ENCODE measurements at regions not wholly inside any gene's neighbourhood (a gene's known extent, or its start where the extent isn't known, plus 50 kb on each side); places are given as distances from the start of the nearest gene placed in this dataset.

- DNase-seq, result no peak
- H3K9me3 Mint-ChIP-seq, result no peaks in the 10 kb centered on the region
Measured at GRCh38 chr10:78184851-78185692, 151.4 kb downstream of the RPS24 start.

GRCh38 chr10:78185693-78186055 lies 152.0 kb downstream of the RPS24 start:
- no peaks in the 10 kb centered on the region for H3K36me3 Mint-ChIP-seq
- no peaks in the 10 kb centered on the region for H3K36me3 ChIP-seq (ENCODE audit: insufficient read depth, low read length)
- no peak overlapping the region for H3K4me3 ChIP-seq (ENCODE audit: low read length)
- peak overlapping the region in 1 of 8 donors; percentile 35 for H3K27ac Mint-ChIP-seq
- no peaks in the 10 kb centered on the region for H3K27me3 Mint-ChIP-seq
- DNase-seq, result no peak
- ChIA-PET CTCF (no interaction called here), POLR2A (no interaction called here)
- H3K27me3 ChIP-seq (ENCODE audit: insufficient read depth, low read length, poor library complexity, severe bottlenecking), result no peaks in the 10 kb centered on the region
- H3K4me3 Mint-ChIP-seq, result no peak overlapping the region
- H3K27ac ChIP-seq (ENCODE audit: low read depth, low read length), result no peak overlapping the region
- no peaks in the 10 kb centered on the region for H3K4me1 ChIP-seq (ENCODE audit: insufficient read depth, low read length)
- H3K9me3 Mint-ChIP-seq, result no peaks in the 10 kb centered on the region
- H3K9me3 ChIP-seq (ENCODE audit: low read length), result no peaks in the 10 kb centered on the region
- no peaks in the 10 kb centered on the region for H3K4me1 Mint-ChIP-seq

More at GRCh38 chr10:78184851-78185692, 151.4 kb downstream of the RPS24 start:
- Mint-ChIP-seq H3K27ac (no peak overlapping the region), H3K27me3 (peaks cover 0 to 2% of the 10 kb centered on the region in 2 donors), H3K36me3 (no peaks in the 10 kb centered on the region), H3K4me3 (no peak overlapping the region), H3K4me1 (no peaks in the 10 kb centered on the region)
- H3K4me3 ChIP-seq (ENCODE audit: low read length), result no peak overlapping the region
- ChIA-PET POLR2A (no interaction called here), CTCF (no interaction called here)
- H3K9me3 ChIP-seq (ENCODE audit: low read length), result no peaks in the 10 kb centered on the region
- H3K27me3 ChIP-seq (ENCODE audit: insufficient read depth, low read length, poor library complexity, severe bottlenecking), result no peaks in the 10 kb centered on the region
- H3K36me3 ChIP-seq (ENCODE audit: insufficient read depth, low read length), result no peaks in the 10 kb centered on the region
- no peaks in the 10 kb centered on the region for H3K4me1 ChIP-seq (ENCODE audit: insufficient read depth, low read length)
- no peak overlapping the region for H3K27ac ChIP-seq (ENCODE audit: low read depth, low read length)

GRCh38 chr10:78186572-78186971 lies 152.9 kb downstream of the RPS24 start:
- Histone ChIP-seq H3K27ac (ENCODE audit: low read depth, low read length) (no peak overlapping the region), H3K4me1 (ENCODE audit: insufficient read depth, low read length) (no peaks in the 10 kb centered on the region), H3K4me3 (ENCODE audit: low read length) (no peak overlapping the region), H3K36me3 (ENCODE audit: insufficient read depth, low read length) (no peaks in the 10 kb centered on the region), H3K27me3 (ENCODE audit: insufficient read depth, low read length, poor library complexity, severe bottlenecking) (no peaks in the 10 kb centered on the region), H3K9me3 (ENCODE audit: low read length) (no peaks in the 10 kb centered on the region)
- Mint-ChIP-seq H3K4me3 (no peak overlapping the region), H3K9me3 (no peaks in the 10 kb centered on the region), H3K27ac (no peak overlapping the region), H3K27me3 (peaks cover 2 to 4% of the 10 kb centered on the region in 2 donors), H3K36me3 (no peaks in the 10 kb centered on the region), H3K4me1 (no peaks in the 10 kb centered on the region)
- ChIA-PET POLR2A (no interaction called here), CTCF (no interaction called here)
- DNase-seq, result no peak

- no peak overlapping the region for H3K27ac Mint-ChIP-seq
- peaks cover 0 to 1% (median 0%) of the 10 kb centered on the region in 5 donors for H3K9me3 Mint-ChIP-seq
- Histone ChIP-seq H3K27ac (ENCODE audit: low read depth, low read length) (no peak overlapping the region), H3K4me1 (ENCODE audit: insufficient read depth, low read length) (no peaks in the 10 kb centered on the region), H3K36me3 (ENCODE audit: insufficient read depth, low read length) (no peaks in the 10 kb centered on the region), H3K4me3 (ENCODE audit: low read length) (no peak overlapping the region), H3K27me3 (ENCODE audit: insufficient read depth, low read length, poor library complexity, severe bottlenecking) (no peaks in the 10 kb centered on the region), H3K9me3 (ENCODE audit: low read length) (no peaks in the 10 kb centered on the region)
- ChIA-PET POLR2A (no interaction called here), CTCF (no interaction called here)
- H3K4me3 Mint-ChIP-seq, result no peak overlapping the region
- peaks cover 0 to 3% (median 0%) of the 10 kb centered on the region in 3 donors for H3K36me3 Mint-ChIP-seq
- peaks cover 7 to 10% of the 10 kb centered on the region in 2 donors for H3K27me3 Mint-ChIP-seq
- H3K4me1 Mint-ChIP-seq, result no peaks in the 10 kb centered on the region
- no peak for DNase-seq
Measured at GRCh38 chr10:78187371-78187770, 153.7 kb downstream of the RPS24 start.

GRCh38 chr10:78188446-78188845 lies 154.8 kb downstream of the RPS24 start:
- DNase-seq, result no peak
- Mint-ChIP-seq H3K9me3 (peaks cover 3 to 8% (median 4%) of the 10 kb centered on the region in 5 donors), H3K27ac (no peak overlapping the region), H3K27me3 (peaks cover 7 to 11% of the 10 kb centered on the region in 2 donors), H3K36me3 (peaks cover 0 to 5% (median 0%) of the 10 kb centered on the region in 3 donors), H3K4me3 (no peak overlapping the region), H3K4me1 (no peaks in the 10 kb centered on the region)
- Histone ChIP-seq H3K9me3 (ENCODE audit: low read length) (no peaks in the 10 kb centered on the region), H3K4me1 (ENCODE audit: insufficient read depth, low read length) (no peaks in the 10 kb centered on the region), H3K27me3 (ENCODE audit: insufficient read depth, low read length, poor library complexity, severe bottlenecking) (no peaks in the 10 kb centered on the region), H3K4me3 (ENCODE audit: low read length) (no peak overlapping the region), H3K36me3 (ENCODE audit: insufficient read depth, low read length) (no peaks in the 10 kb centered on the region), H3K27ac (ENCODE audit: low read depth, low read length) (no peak overlapping the region)
- ChIA-PET POLR2A (no interaction called here), CTCF (no interaction called here)

- peaks cover 3 to 10% (median 5%) of the 10 kb centered on the region in 5 donors for H3K9me3 Mint-ChIP-seq
- Histone ChIP-seq H3K4me3 (ENCODE audit: low read length) (no peak overlapping the region), H3K4me1 (ENCODE audit: insufficient read depth, low read length) (no peaks in the 10 kb centered on the region), H3K9me3 (ENCODE audit: low read length) (no peaks in the 10 kb centered on the region), H3K27ac (ENCODE audit: low read depth, low read length) (no peak overlapping the region), H3K27me3 (ENCODE audit: insufficient read depth, low read length, poor library complexity, severe bottlenecking) (no peaks in the 10 kb centered on the region), H3K36me3 (ENCODE audit: insufficient read depth, low read length) (no peaks in the 10 kb centered on the region)
- H3K36me3 Mint-ChIP-seq, result peaks cover 0 to 5% (median 0%) of the 10 kb centered on the region in 3 donors
- peaks cover 11 to 19% of the 10 kb centered on the region in 2 donors for H3K27me3 Mint-ChIP-seq
- no peak overlapping the region for H3K4me3 Mint-ChIP-seq
- H3K27ac Mint-ChIP-seq, result peak overlapping the region in 1 of 8 donors; percentile 34
- POLR2A ChIA-PET, result no interaction called here
- CTCF ChIA-PET, result no interaction called here
- H3K4me1 Mint-ChIP-seq, result no peaks in the 10 kb centered on the region
- no peak for DNase-seq
Measured at GRCh38 chr10:78190051-78190825, 156.6 kb downstream of the RPS24 start.

GRCh38 chr10:78191301-78191700 lies 157.6 kb downstream of the RPS24 start:
- Mint-ChIP-seq H3K4me3 (no peak overlapping the region), H3K4me1 (no peaks in the 10 kb centered on the region), H3K36me3 (peaks cover 0 to 5% (median 0%) of the 10 kb centered on the region in 3 donors), H3K27me3 (peaks cover 11 to 19% of the 10 kb centered on the region in 2 donors), H3K9me3 (peaks cover 3 to 10% (median 5%) of the 10 kb centered on the region in 5 donors), H3K27ac (no peak overlapping the region)
- ChIA-PET CTCF (no interaction called here), POLR2A (no interaction called here)
- Histone ChIP-seq H3K36me3 (ENCODE audit: insufficient read depth, low read length) (no peaks in the 10 kb centered on the region), H3K27ac (ENCODE audit: low read depth, low read length) (no peak overlapping the region), H3K27me3 (ENCODE audit: insufficient read depth, low read length, poor library complexity, severe bottlenecking) (no peaks in the 10 kb centered on the region), H3K4me1 (ENCODE audit: insufficient read depth, low read length) (no peaks in the 10 kb centered on the region), H3K4me3 (ENCODE audit: low read length) (no peak overlapping the region), H3K9me3 (ENCODE audit: low read length) (no peaks in the 10 kb centered on the region)
- no peak for DNase-seq

GRCh38 chr10:78193189-78193588 lies 159.5 kb downstream of the RPS24 start:
- CTCF ChIA-PET, result no interaction called here
- H3K27ac Mint-ChIP-seq, result no peak overlapping the region

More at GRCh38 chr10:78193189-78193588, 159.5 kb downstream of the RPS24 start:
- Mint-ChIP-seq H3K36me3 (peaks cover 0 to 5% (median 0%) of the 10 kb centered on the region in 3 donors), H3K4me3 (no peak overlapping the region), H3K27me3 (peaks cover 11 to 19% of the 10 kb centered on the region in 2 donors), H3K4me1 (no peaks in the 10 kb centered on the region), H3K9me3 (peaks cover 3 to 10% (median 5%) of the 10 kb centered on the region in 5 donors)
- Histone ChIP-seq H3K27me3 (ENCODE audit: insufficient read depth, low read length, poor library complexity, severe bottlenecking) (no peaks in the 10 kb centered on the region), H3K9me3 (ENCODE audit: low read length) (no peaks in the 10 kb centered on the region), H3K4me1 (ENCODE audit: insufficient read depth, low read length) (no peaks in the 10 kb centered on the region), H3K4me3 (ENCODE audit: low read length) (no peak overlapping the region), H3K27ac (ENCODE audit: low read depth, low read length) (no peak overlapping the region), H3K36me3 (ENCODE audit: insufficient read depth, low read length) (no peaks in the 10 kb centered on the region)
- DNase-seq, result no peak
- POLR2A ChIA-PET, result no interaction called here

Measured in CD8-positive, alpha-beta memory T cell (primary cell).